Left ventricle myocardium inferior (tissue), 1 donor: ENCODE measurements at regions not wholly inside any gene's neighbourhood (a gene's known extent, or its start where the extent isn't known, plus 50 kb on each side); places are given as distances from the start of the nearest gene placed in this dataset.

ENCODE experiments used
- DNase-seq: peaks from one replicate; pipeline ENCODE4 v3.0.0-alpha.2; 2020
- H3K27ac ChIP-seq: fragments of 200-600 bp; replicated peaks from 2 replicates; pipeline ENCODE4 v1.8.0; 2021
- H3K27me3 ChIP-seq: fragments of 200-600 bp; 2 replicates; pipeline ENCODE4 v1.8.0; 2021; ENCODE audit warnings: low read depth
- H3K36me3 ChIP-seq: fragments of 200-600 bp; 2 replicates; pipeline ENCODE4 v1.8.0; 2021
- H3K4me1 ChIP-seq: fragments of 200-600 bp; 2 replicates; pipeline ENCODE4 v1.8.0; 2021
- H3K4me3 ChIP-seq: fragments of 200-600 bp; 2 replicates; pipeline ENCODE4 v1.8.0; 2021; ENCODE audit warnings: mild to moderate bottlenecking, moderate library complexity
- H3K9me3 ChIP-seq: fragments of 200-600 bp; replicated peaks from 2 replicates; pipeline ENCODE4 v1.8.0; 2021
- CTCF ChIP-seq: fragments of 200-600 bp; IDR thresholded peaks from 2 replicates; pipeline ENCODE4 v1.8.0; 2021; ENCODE audit warnings: antibody characterized with exemption, mild to moderate bottlenecking, borderline replicate concordance
- intact Hi-C: fragments of 100-400 bp; cut with micrococcal nuclease; formaldehyde crosslinking; loops from one replicate; pipeline ENCODE4 v1.11.0; 2022
- donor health status: DM: no; HTN: yes; CAD: no; lungs with severe emphysema.

- Histone ChIP-seq H3K27me3 (peaks cover 16% of the 10 kb centered on the region), H3K4me1 (peaks cover 14% of the 10 kb centered on the region), H3K4me3 (no peak overlapping the region), H3K27ac (no peak overlapping the region), H3K36me3 (no peaks in the 10 kb centered on the region), H3K9me3 (no peaks in the 10 kb centered on the region)
- intact Hi-C loops, result no loop called here
- TF ChIP-seq CTCF, result no peak
- DNase-seq, result no peak
Measured at GRCh38 chr18:78546281-78546680, 433.3 kb upstream of the SALL3 start.

- H3K4me3 ChIP-seq, result no peak overlapping the region
- no peaks in the 10 kb centered on the region for H3K9me3 ChIP-seq
- peaks cover 16% of the 10 kb centered on the region for H3K27me3 ChIP-seq
- H3K36me3 ChIP-seq, result no peaks in the 10 kb centered on the region
- no peak for TF ChIP-seq CTCF
- H3K27ac ChIP-seq, result no peak overlapping the region
- intact Hi-C loops, result no loop called here
- no peak for DNase-seq
- peaks cover under 1% of the 10 kb centered on the region for H3K4me1 ChIP-seq
Measured at GRCh38 chr18:78547817-78548216, 431.8 kb upstream of the SALL3 start.

GRCh38 chr18:78548261-78549058, 431.2 kb upstream of the SALL3 start:
- Histone ChIP-seq H3K4me3 (no peak overlapping the region), H3K27ac (no peak overlapping the region), H3K27me3 (peaks cover 16% of the 10 kb centered on the region), H3K4me1 (no peaks in the 10 kb centered on the region), H3K36me3 (no peaks in the 10 kb centered on the region), H3K9me3 (no peaks in the 10 kb centered on the region)
- DNase-seq, result no peak
- intact Hi-C loops, result no loop called here
- no peak for TF ChIP-seq CTCF

- no peak overlapping the region for H3K27ac ChIP-seq
- no peaks in the 10 kb centered on the region for H3K36me3 ChIP-seq
- peaks cover 16% of the 10 kb centered on the region for H3K27me3 ChIP-seq
- intact Hi-C loops, result no loop called here
- peaks cover 15% of the 10 kb centered on the region for H3K9me3 ChIP-seq
- no peaks in the 10 kb centered on the region for H3K4me1 ChIP-seq
- H3K4me3 ChIP-seq, result no peak overlapping the region
- no peak for DNase-seq
- TF ChIP-seq CTCF, result no peak
Measured at GRCh38 chr18:78549971-78550370, 429.6 kb upstream of the SALL3 start.

GRCh38 chr18:78554944-78555608, 424.5 kb upstream of the SALL3 start:
- Histone ChIP-seq H3K4me1 (no peaks in the 10 kb centered on the region), H3K27ac (no peak overlapping the region), H3K4me3 (no peak overlapping the region), H3K36me3 (no peaks in the 10 kb centered on the region), H3K27me3 (peaks cover 9% of the 10 kb centered on the region), H3K9me3 (peaks cover 34% of the 10 kb centered on the region)
- DNase-seq, result no peak
- intact Hi-C loops, result no loop called here
- no peak for TF ChIP-seq CTCF
